Ascending aorta (tissue), 2 donors: ENCODE measurements at regions not wholly inside any gene's neighbourhood (a gene's known extent, or its start where the extent isn't known, plus 50 kb on each side); places are given as distances from the start of the nearest gene placed in this dataset.

Experiments
- DNase-seq, 2 donors: peaks; one replicate each; pipeline ENCODE4 v3.0.0-alpha.2; 2019; ENCODE audit warnings: low spot score in 2 of 2
- H3K27ac ChIP-seq, 2 donors: fragments of 200-600 bp; sonication (generic); one replicate each; pipeline ENCODE4 v1.5.1; 2016 to 2017; ENCODE audit warnings: mild to moderate bottlenecking in 1 of 2
- H3K27me3 ChIP-seq: fragments of 200-600 bp; sonication (generic); one replicate; pipeline ENCODE4 v1.5.1; 2017
- H3K36me3 ChIP-seq, 2 donors: fragments of 200-600 bp; sonication (generic); one replicate each; pipeline ENCODE4 v1.5.1; 2016
- H3K4me1 ChIP-seq, 2 donors: fragments of 200-600 bp; sonication (generic); one replicate each; pipeline ENCODE4 v1.5.1; 2016 to 2017; ENCODE audit warnings: mild to moderate bottlenecking in 1 of 2
- H3K4me3 ChIP-seq, 2 donors: fragments of 200-600 bp; sonication (generic); one replicate each; pipeline ENCODE4 v1.5.1; 2016 to 2017; ENCODE audit warnings: mild to moderate bottlenecking in 1 of 2
- H3K9me3 ChIP-seq, 2 donors: fragments of 200-600 bp; sonication (generic); one replicate each; pipeline ENCODE4 v1.5.1; 2016
- intact Hi-C: fragments of 100-400 bp; cut with DNase I; formaldehyde crosslinking; loops from one replicate; pipeline ENCODE4 v1.15.1; 2023
- TF ChIP-seq, protein P1 (sequence below), 3 experiments: fragments of 200-600 bp in 2 of 3; fragments of 450-650 bp in 1 of 3; sonication (generic) in 2 of 3; IDR thresholded peaks; one replicate each; pipeline ENCODE4 v1.5.1; 2016 to 2019; ENCODE audit warnings: antibody characterized with exemption in 3 of 3, mild to moderate bottlenecking in 1 of 3, moderate library complexity in 1 of 3

GRCh38 chr5:156147261-156147943 is 179.6 kb upstream of the SGCD start:
- peaks cover 0 to 4% of the 10 kb centered on the region in 2 donors for H3K9me3 ChIP-seq
- H3K4me3 ChIP-seq: no peak overlapping the region
- no peak for DNase-seq
- TF ChIP-seq, protein P1, sequence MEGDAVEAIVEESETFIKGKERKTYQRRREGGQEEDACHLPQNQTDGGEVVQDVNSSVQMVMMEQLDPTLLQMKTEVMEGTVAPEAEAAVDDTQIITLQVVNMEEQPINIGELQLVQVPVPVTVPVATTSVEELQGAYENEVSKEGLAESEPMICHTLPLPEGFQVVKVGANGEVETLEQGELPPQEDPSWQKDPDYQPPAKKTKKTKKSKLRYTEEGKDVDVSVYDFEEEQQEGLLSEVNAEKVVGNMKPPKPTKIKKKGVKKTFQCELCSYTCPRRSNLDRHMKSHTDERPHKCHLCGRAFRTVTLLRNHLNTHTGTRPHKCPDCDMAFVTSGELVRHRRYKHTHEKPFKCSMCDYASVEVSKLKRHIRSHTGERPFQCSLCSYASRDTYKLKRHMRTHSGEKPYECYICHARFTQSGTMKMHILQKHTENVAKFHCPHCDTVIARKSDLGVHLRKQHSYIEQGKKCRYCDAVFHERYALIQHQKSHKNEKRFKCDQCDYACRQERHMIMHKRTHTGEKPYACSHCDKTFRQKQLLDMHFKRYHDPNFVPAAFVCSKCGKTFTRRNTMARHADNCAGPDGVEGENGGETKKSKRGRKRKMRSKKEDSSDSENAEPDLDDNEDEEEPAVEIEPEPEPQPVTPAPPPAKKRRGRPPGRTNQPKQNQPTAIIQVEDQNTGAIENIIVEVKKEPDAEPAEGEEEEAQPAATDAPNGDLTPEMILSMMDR (IDR thresholded peaks at IDR 0.05): no peak
- H3K27me3 ChIP-seq: no peaks in the 10 kb centered on the region
- intact Hi-C loops: no loop called here
- H3K4me1 ChIP-seq: no peaks in the 10 kb centered on the region
- H3K36me3 ChIP-seq: no peaks in the 10 kb centered on the region
- no peak overlapping the region for H3K27ac ChIP-seq

DNA sequence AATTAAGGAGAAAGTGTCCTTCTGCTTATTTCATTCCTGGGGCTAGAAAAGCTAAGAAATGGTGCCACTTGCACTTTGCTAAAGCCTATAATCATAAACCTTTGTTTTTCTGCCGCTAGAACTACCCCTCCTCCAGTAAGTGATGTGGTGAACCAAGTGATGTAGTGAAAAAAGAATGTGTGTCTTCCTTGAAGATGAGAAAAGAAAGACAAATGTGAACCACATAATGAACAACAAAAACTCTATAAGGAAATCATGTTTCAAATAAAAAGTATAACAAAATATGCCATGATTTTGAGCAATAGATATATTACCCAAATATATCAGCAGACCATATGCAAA is 179.0 kb upstream of the SGCD start:
- Histone ChIP-seq H3K36me3 (no peaks in the 10 kb centered on the region), H3K9me3 (peaks cover 0 to 4% of the 10 kb centered on the region in 2 donors), H3K4me3 (no peak overlapping the region), H3K4me1 (no peaks in the 10 kb centered on the region), H3K27me3 (no peaks in the 10 kb centered on the region), H3K27ac (no peak overlapping the region)
- no peak for DNase-seq
- TF ChIP-seq, protein P1 (IDR thresholded peaks at IDR 0.05): no peak
- intact Hi-C loops: no loop called here

GRCh38 chr5:156148301-156148700 is 178.7 kb upstream of the SGCD start:
- intact Hi-C loops: no loop called here
- H3K27me3 ChIP-seq: no peaks in the 10 kb centered on the region
- no peaks in the 10 kb centered on the region for H3K36me3 ChIP-seq
- no peaks in the 10 kb centered on the region for H3K9me3 ChIP-seq
- TF ChIP-seq, protein P1 (IDR thresholded peaks at IDR 0.05): no peak
- H3K27ac ChIP-seq: no peak overlapping the region
- no peaks in the 10 kb centered on the region for H3K4me1 ChIP-seq
- DNase-seq: no peak
- no peak overlapping the region for H3K4me3 ChIP-seq

- H3K4me1 ChIP-seq: no peaks in the 10 kb centered on the region
- H3K27ac ChIP-seq: no peak overlapping the region
- intact Hi-C loops: no loop called here
- DNase-seq: no peak
- H3K36me3 ChIP-seq: no peaks in the 10 kb centered on the region
- no peaks in the 10 kb centered on the region for H3K27me3 ChIP-seq
- no peaks in the 10 kb centered on the region for H3K9me3 ChIP-seq
- TF ChIP-seq, protein P1 (IDR thresholded peaks at IDR 0.05): no peak
- no peak overlapping the region for H3K4me3 ChIP-seq
Observed at GRCh38 chr5:156149213-156149612, 177.8 kb upstream of the SGCD start.

DNA sequence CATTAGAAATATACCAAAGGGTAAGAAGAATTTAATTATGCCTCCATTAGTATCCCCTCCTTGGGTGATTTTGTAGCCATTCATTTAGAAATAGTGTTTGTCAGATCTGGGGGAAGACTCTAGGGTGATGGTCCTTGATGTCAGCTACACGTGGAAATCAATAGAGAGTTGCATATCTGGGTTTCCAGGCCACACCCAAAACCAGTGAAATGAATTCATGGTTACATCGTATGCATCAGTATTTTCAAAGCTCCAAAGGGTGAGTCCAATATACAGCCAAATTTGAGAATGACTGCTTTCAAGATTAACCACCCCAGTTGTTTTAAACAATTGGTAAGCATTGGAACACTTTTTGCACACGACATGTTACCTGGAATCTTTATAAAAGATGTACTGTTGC is 173.4 kb upstream of the SGCD start:
- TF ChIP-seq, protein P1 (IDR thresholded peaks at IDR 0.05): no peak
- no peaks in the 10 kb centered on the region for H3K36me3 ChIP-seq
- intact Hi-C loops: no loop called here
- H3K4me3 ChIP-seq: no peak overlapping the region
- no peaks in the 10 kb centered on the region for H3K4me1 ChIP-seq
- no peaks in the 10 kb centered on the region for H3K9me3 ChIP-seq
- no peaks in the 10 kb centered on the region for H3K27me3 ChIP-seq
- DNase-seq: no peak
- H3K27ac ChIP-seq: no peak overlapping the region

DNA sequence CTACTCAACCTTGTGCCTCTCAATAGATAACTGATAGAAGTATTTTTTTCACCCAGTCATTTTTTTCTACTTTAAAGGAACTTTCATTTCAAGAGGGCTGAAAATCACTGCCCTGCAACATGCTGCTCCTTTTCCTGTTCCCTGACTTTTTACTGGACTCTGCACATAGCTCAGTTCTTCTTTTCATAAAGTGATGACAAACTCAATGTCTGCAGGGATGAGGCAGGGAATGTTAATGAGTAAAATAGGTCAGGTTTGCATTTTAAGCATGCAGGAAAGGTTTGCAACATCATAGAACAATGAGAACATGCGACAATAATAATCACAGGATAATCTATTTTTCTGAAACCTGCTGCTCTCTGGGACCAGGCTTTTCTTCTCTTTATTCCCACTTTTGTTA is 172.2 kb upstream of the SGCD start:
- intact Hi-C loops: no loop called here
- no peaks in the 10 kb centered on the region for H3K4me1 ChIP-seq
- no peak overlapping the region for H3K4me3 ChIP-seq
- H3K27ac ChIP-seq: no peak overlapping the region
- H3K36me3 ChIP-seq: no peaks in the 10 kb centered on the region
- TF ChIP-seq, protein P1 (IDR thresholded peaks at IDR 0.05): no peak
- H3K9me3 ChIP-seq: no peaks in the 10 kb centered on the region
- no peaks in the 10 kb centered on the region for H3K27me3 ChIP-seq
- DNase-seq: no peak
